ENCODE measurements at regions not wholly inside any gene's neighbourhood (a gene's known extent, or its start where the extent isn't known, plus 50 kb on each side); places are given as distances from the start of the nearest gene placed in this dataset.

- Mint-ChIP-seq H3K9me3 (peaks cover 38% of the 10 kb centered on the region), H3K27me3 (ENCODE audit: low read depth) (peaks cover 2% of the 10 kb centered on the region), H3K36me3 (peaks cover 3% of the 10 kb centered on the region), H3K4me3 (no peak overlapping the region), H3K27ac (no peak overlapping the region), H3K4me1 (peaks cover 5% of the 10 kb centered on the region)
- no peak for DNase-seq (ENCODE audit: low spot score in 2 of 2, unreplicated experiment in 2 of 2)
- no peak for TF ChIP-seq CTCF (IDR thresholded peaks at IDR 0.05; ENCODE audit: unreplicated experiment)
These were observed 392.9 kb downstream of the ZNF516 start for GRCh38 chr18:76102156-76102555.

- no peak for TF ChIP-seq CTCF (IDR thresholded peaks at IDR 0.05; ENCODE audit: unreplicated experiment)
- Mint-ChIP-seq H3K27ac (no peak overlapping the region), H3K36me3 (peaks cover 3% of the 10 kb centered on the region), H3K27me3 (ENCODE audit: low read depth) (peaks cover 2% of the 10 kb centered on the region), H3K9me3 (peaks cover 33% of the 10 kb centered on the region), H3K4me3 (no peak overlapping the region), H3K4me1 (peaks cover 8% of the 10 kb centered on the region)
- no peak for DNase-seq (ENCODE audit: low spot score in 2 of 2, unreplicated experiment in 2 of 2)
These were observed 395.0 kb downstream of the ZNF516 start for GRCh38 chr18:76099931-76100457.

- H3K9me3 Mint-ChIP-seq: peaks cover 36% of the 10 kb centered on the region
- H3K36me3 Mint-ChIP-seq: peaks cover 3% of the 10 kb centered on the region
- no peak for DNase-seq (ENCODE audit: low spot score in 2 of 2, unreplicated experiment in 2 of 2)
- H3K27me3 Mint-ChIP-seq (ENCODE audit: low read depth): peaks cover 2% of the 10 kb centered on the region
- H3K27ac Mint-ChIP-seq: no peak overlapping the region
- H3K4me3 Mint-ChIP-seq: no peak overlapping the region
- TF ChIP-seq CTCF (IDR thresholded peaks at IDR 0.05; ENCODE audit: unreplicated experiment): no peak
- peaks cover 8% of the 10 kb centered on the region for H3K4me1 Mint-ChIP-seq
These were observed 396.2 kb downstream of the ZNF516 start for GRCh38 chr18:76098674-76099411.

GRCh38 chr18:76081536-76081935 lies 413.5 kb downstream of the ZNF516 start:
- Mint-ChIP-seq H3K36me3 (peaks cover 4% of the 10 kb centered on the region), H3K27ac (no peak overlapping the region), H3K4me3 (no peak overlapping the region), H3K27me3 (ENCODE audit: low read depth) (peaks cover 3% of the 10 kb centered on the region), H3K4me1 (no peaks in the 10 kb centered on the region), H3K9me3 (peaks cover 6% of the 10 kb centered on the region)
- no peak for TF ChIP-seq CTCF (IDR thresholded peaks at IDR 0.05; ENCODE audit: unreplicated experiment)
- no peak for DNase-seq (ENCODE audit: low spot score in 2 of 2, unreplicated experiment in 2 of 2)

GRCh38 chr18:76080430-76080829 lies 414.6 kb downstream of the ZNF516 start:
- Mint-ChIP-seq H3K4me1 (no peaks in the 10 kb centered on the region), H3K27me3 (ENCODE audit: low read depth) (peaks cover 3% of the 10 kb centered on the region), H3K4me3 (no peak overlapping the region), H3K9me3 (no peaks in the 10 kb centered on the region), H3K27ac (no peak overlapping the region), H3K36me3 (no peaks in the 10 kb centered on the region)
- TF ChIP-seq CTCF (IDR thresholded peaks at IDR 0.05; ENCODE audit: unreplicated experiment): no peak
- no peak for DNase-seq (ENCODE audit: low spot score in 2 of 2, unreplicated experiment in 2 of 2)
